HL-60 (cell line): ENCODE measurements at regions not wholly inside any gene's neighbourhood (a gene's known extent, or its start where the extent isn't known, plus 50 kb on each side); places are given as distances from the start of the nearest gene placed in this dataset.

Source experiments
- DNase-seq, 2 experiments: peaks; one replicate each; pipeline ENCODE4 v3.0.0-alpha.2; 2010 to 2020; ENCODE audit warnings: low read depth in 1 of 2, low spot score in 1 of 2
- H3K27ac ChIP-seq: fragments of 250-450 bp; sonication (Bioruptor Pico); replicated peaks from 2 replicates; pipeline ENCODE4 v1.5.1; 2020; ENCODE audit warnings: mild to moderate bottlenecking, moderate library complexity
- H3K27me3 ChIP-seq: fragments of 250-450 bp; sonication (Bioruptor Pico); 2 replicates; pipeline ENCODE4 v1.5.1; 2021; ENCODE audit warnings: mild to moderate bottlenecking, moderate library complexity; ENCODE audit not compliant: insufficient read depth, poor library complexity, severe bottlenecking
- H3K4me3 ChIP-seq: replicated peaks from 2 replicates; pipeline ENCODE4 v1.5.1; 2011; ENCODE audit warnings: mild to moderate bottlenecking, control low read depth, low read length; ENCODE audit not compliant: insufficient read depth
- GABPA ChIP-seq: IDR thresholded peaks from 2 replicates; pipeline ENCODE4 v1.6.1; 2012; ENCODE audit warnings: low read depth
- POLR2AphosphoS5 ChIP-seq: IDR thresholded peaks from 2 replicates; pipeline ENCODE4 v1.6.1; 2012; ENCODE audit warnings: low read depth
- SPI1 ChIP-seq: IDR thresholded peaks from 2 replicates; pipeline ENCODE4 v1.6.1; 2012; ENCODE audit warnings: low read depth, mild to moderate bottlenecking, borderline replicate concordance
- TF ChIP-seq, protein P1 (sequence below): IDR thresholded peaks from one replicate; pipeline ENCODE4 v1.5.1; 2011; ENCODE audit warnings: low read length, control low read depth, inconsistent platforms; ENCODE audit not compliant: insufficient read depth
- TF ChIP-seq, protein P2 (sequence below): IDR thresholded peaks from 2 replicates; pipeline ENCODE4 v1.6.1; 2012; ENCODE audit warnings: low read depth; ENCODE audit not compliant: insufficient replicate concordance

DNA sequence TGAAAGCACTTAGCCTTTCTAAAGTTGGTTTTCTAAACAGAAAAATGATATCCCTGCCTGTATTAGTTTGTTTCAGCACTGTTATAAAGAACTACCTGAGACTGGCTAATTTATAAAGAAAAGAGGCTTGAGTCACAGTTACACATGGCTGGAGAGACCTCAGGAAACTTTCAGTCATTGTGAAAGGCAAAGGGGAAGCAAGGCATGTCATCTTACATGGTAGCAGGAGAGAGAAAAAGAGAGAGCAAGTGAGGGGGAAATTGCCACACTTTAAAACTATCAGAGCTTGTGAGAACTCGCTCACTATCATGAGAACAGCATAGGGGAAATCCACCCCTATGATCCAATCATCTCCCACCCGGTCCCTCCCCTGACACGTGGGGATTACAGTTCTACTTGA is 64.9 kb downstream of the FAM170A start:
- Histone ChIP-seq H3K27ac (no peak overlapping the region), H3K4me3 (no peak overlapping the region), H3K27me3 (no peaks in the 10 kb centered on the region)
- no peak for TF ChIP-seq POLR2AphosphoS5
- TF ChIP-seq SPI1 = no peak
- TF ChIP-seq, protein P1, sequence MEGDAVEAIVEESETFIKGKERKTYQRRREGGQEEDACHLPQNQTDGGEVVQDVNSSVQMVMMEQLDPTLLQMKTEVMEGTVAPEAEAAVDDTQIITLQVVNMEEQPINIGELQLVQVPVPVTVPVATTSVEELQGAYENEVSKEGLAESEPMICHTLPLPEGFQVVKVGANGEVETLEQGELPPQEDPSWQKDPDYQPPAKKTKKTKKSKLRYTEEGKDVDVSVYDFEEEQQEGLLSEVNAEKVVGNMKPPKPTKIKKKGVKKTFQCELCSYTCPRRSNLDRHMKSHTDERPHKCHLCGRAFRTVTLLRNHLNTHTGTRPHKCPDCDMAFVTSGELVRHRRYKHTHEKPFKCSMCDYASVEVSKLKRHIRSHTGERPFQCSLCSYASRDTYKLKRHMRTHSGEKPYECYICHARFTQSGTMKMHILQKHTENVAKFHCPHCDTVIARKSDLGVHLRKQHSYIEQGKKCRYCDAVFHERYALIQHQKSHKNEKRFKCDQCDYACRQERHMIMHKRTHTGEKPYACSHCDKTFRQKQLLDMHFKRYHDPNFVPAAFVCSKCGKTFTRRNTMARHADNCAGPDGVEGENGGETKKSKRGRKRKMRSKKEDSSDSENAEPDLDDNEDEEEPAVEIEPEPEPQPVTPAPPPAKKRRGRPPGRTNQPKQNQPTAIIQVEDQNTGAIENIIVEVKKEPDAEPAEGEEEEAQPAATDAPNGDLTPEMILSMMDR = no peak
- TF ChIP-seq GABPA = no peak
- TF ChIP-seq, protein P2, sequence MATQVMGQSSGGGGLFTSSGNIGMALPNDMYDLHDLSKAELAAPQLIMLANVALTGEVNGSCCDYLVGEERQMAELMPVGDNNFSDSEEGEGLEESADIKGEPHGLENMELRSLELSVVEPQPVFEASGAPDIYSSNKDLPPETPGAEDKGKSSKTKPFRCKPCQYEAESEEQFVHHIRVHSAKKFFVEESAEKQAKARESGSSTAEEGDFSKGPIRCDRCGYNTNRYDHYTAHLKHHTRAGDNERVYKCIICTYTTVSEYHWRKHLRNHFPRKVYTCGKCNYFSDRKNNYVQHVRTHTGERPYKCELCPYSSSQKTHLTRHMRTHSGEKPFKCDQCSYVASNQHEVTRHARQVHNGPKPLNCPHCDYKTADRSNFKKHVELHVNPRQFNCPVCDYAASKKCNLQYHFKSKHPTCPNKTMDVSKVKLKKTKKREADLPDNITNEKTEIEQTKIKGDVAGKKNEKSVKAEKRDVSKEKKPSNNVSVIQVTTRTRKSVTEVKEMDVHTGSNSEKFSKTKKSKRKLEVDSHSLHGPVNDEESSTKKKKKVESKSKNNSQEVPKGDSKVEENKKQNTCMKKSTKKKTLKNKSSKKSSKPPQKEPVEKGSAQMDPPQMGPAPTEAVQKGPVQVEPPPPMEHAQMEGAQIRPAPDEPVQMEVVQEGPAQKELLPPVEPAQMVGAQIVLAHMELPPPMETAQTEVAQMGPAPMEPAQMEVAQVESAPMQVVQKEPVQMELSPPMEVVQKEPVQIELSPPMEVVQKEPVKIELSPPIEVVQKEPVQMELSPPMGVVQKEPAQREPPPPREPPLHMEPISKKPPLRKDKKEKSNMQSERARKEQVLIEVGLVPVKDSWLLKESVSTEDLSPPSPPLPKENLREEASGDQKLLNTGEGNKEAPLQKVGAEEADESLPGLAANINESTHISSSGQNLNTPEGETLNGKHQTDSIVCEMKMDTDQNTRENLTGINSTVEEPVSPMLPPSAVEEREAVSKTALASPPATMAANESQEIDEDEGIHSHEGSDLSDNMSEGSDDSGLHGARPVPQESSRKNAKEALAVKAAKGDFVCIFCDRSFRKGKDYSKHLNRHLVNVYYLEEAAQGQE = no peak
- no peak for DNase-seq

DNA sequence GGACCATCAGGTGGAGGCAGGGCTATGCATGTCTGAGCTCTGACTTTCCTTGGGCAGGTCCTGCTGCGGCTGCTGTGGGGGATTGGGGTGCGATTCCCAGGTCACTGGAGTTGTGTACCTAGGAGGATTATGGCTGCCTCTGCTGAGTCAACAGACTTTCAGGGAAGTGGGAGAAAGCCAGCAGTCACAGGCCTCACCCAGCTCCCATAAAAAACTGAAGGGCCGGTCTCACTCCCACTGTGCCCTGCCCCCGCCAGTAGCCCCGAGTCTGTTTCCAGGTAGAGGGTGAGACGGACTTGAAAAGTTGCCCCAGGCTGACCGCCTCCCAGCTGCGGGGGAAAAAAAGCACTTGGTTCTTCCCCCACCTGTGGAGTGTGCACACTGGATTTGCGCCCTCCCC is 76.7 kb downstream of the FAM170A start:
- Histone ChIP-seq H3K27me3 (no peaks in the 10 kb centered on the region), H3K27ac (no peak overlapping the region), H3K4me3 (no peak overlapping the region)
- TF ChIP-seq POLR2AphosphoS5 = no peak
- TF ChIP-seq, protein P1 = no peak
- TF ChIP-seq GABPA = no peak
- TF ChIP-seq SPI1 = no peak
- TF ChIP-seq, protein P2 = no peak
- DNase-seq = no peak

DNA sequence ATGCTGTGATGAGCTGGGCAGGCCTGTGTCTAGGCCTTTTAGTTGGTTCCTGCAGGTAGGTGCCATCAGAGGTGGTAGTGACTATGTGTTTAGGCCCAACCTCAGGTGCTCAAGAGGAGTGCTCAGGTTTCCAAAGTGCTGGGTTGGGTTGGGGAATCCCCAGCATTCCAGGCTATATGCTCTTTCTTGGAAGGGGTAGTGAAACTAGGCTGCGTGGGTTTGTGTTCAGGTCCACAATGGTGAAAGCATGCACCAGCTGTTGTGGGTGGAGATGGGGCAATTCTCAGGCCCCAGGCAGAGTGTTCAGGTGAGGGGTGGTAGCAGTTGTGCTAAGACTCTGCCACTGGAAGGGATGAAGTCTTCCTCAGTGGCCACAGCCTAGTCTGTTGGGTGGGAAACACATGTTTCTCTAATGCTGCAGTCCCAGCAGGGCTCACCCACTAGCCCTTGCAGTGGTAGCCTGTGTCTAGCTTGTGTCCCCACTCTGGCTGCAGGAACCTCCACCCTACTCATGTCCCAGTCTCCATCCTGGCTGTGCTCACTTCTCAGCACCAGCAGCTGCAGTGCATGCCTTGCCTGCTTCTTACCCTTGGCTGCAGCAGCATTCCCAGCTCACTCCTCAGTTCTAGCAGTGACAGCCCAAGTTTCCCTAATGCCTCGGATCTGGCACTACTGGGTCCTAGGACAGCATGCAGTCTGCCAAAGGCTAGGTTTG is 78.9 kb downstream of the FAM170A start:
- H3K27me3 ChIP-seq = no peaks in the 10 kb centered on the region
- TF ChIP-seq, protein P2 = no peak
- TF ChIP-seq POLR2AphosphoS5 = no peak
- no peak for TF ChIP-seq SPI1
- TF ChIP-seq, protein P1 = no peak
- TF ChIP-seq GABPA = no peak
- H3K27ac ChIP-seq = no peak overlapping the region
- no peak for DNase-seq
- H3K4me3 ChIP-seq = no peak overlapping the region
